A549 (cell line): ENCODE measurements at regions not wholly inside any gene's neighbourhood (a gene's known extent, or its start where the extent isn't known, plus 50 kb on each side); places are given as distances from the start of the nearest gene placed in this dataset.

Experiments used
- ATAC-seq, 2 experiments: fragments of 200-7000 bp in 1 of 2; fragments of >200 bp in 1 of 2; cut with Nextera tagmentation in 1 of 2; cut with Tn5 transposase in 1 of 2; 3 replicates each; pipeline versions ENCODE4 v1.8.0 to v1.9.1; 2018 to 2020; ENCODE audit warnings: mild to moderate bottlenecking in 1 of 2, moderate library complexity in 1 of 2
- CTCF ChIA-PET: fragments of 300-600 bp; sonication (Branson Sonifier 250); formaldehyde crosslinking; extraction: SDS; loops from one replicate; lab custom pipeline; 2021; ENCODE audit warnings: antibody characterized with exemption, inconsistent platforms; lab: Yijun Ruan, JAX
- POLR2A ChIA-PET: fragments of 350-600 bp; formaldehyde crosslinking; extraction: SDS; loops from one replicate; lab custom pipeline; 2021; ENCODE audit warnings: antibody characterized with exemption, inconsistent platforms; lab: Yijun Ruan, JAX
- DNase-seq, 2 experiments: peaks; one replicate each; pipeline versions ENCODE4 v3.0.0 to v3.0.0-alpha.2; 2011 to 2016; ENCODE audit warnings: low read depth in 1 of 2, low spot score in 1 of 2
- FAIRE-seq: peaks from 2 replicates; lab custom pipeline; 2011; peaks lifted over from hg19 to GRCh38; lab: Jason Lieb, UNC
- H3K27ac ChIP-seq, 2 experiments: fragments of >200 bp; sonication (Bioruptor Twin); formaldehyde crosslinking; 3 replicates each; pipeline ENCODE4 v1.5.1; 2016 to 2017
- H3K4me1 ChIP-seq: fragments of >200 bp; sonication (Bioruptor Twin); formaldehyde crosslinking; 3 replicates; pipeline ENCODE4 v1.6.1; 2016
- H3K4me2 ChIP-seq: fragments of >200 bp; sonication (Bioruptor Twin); formaldehyde crosslinking; 3 replicates; pipeline ENCODE4 v1.6.1; 2016
- H3K4me3 ChIP-seq: fragments of >200 bp; sonication (Bioruptor Twin); formaldehyde crosslinking; 3 replicates; pipeline ENCODE4 v1.5.1; 2016
- H3K9me3 ChIP-seq: fragments of >200 bp; sonication (Bioruptor Twin); formaldehyde crosslinking; 3 replicates; pipeline ENCODE4 v1.6.1; 2016
- ATOH8 ChIP-seq: fragments of 250-450 bp; sonication (Bioruptor Pico); IDR thresholded peaks from 2 replicates; pipeline ENCODE4 v1.5.0; 2020; ENCODE audit warnings: low read depth, mild to moderate bottlenecking, moderate library complexity
- CBX8 ChIP-seq: fragments of 200-600 bp; sonication (generic); IDR thresholded peaks from 2 replicates; pipeline ENCODE4 v1.6.1; 2016
- CTCF ChIP-seq: fragments of >200 bp; sonication (Bioruptor Twin); formaldehyde crosslinking; IDR thresholded peaks from 3 replicates; pipeline ENCODE4 v1.5.1; 2016
- EHF ChIP-seq: fragments of 250-450 bp; sonication (Bioruptor Pico); IDR thresholded peaks from 2 replicates; pipeline ENCODE4 v1.5.0; 2020; ENCODE audit warnings: mild to moderate bottlenecking
- ELK1 ChIP-seq: fragments of 150-350 bp; IDR thresholded peaks from 2 replicates; pipeline ENCODE4 v1.6.1; 2014; ENCODE audit warnings: low read depth, mild to moderate bottlenecking, low read length
- EP300 ChIP-seq, 2 experiments: fragments of >200 bp; sonication (Bioruptor Twin); formaldehyde crosslinking; IDR thresholded peaks; 2 replicates in 1 of 2; 3 replicates in 1 of 2; pipeline ENCODE4 v1.6.1; 2016 to 2017
- FOXS1 ChIP-seq: fragments of 250-450 bp; sonication (Bioruptor Pico); IDR thresholded peaks from 2 replicates; pipeline ENCODE4 v1.5.0; 2020; ENCODE audit warnings: mild to moderate bottlenecking, moderate library complexity
- HES2 ChIP-seq: fragments of >200 bp; sonication (Bioruptor Twin); formaldehyde crosslinking; IDR thresholded peaks from 2 replicates; pipeline ENCODE4 v1.6.1; 2016
- HMGXB4 ChIP-seq: fragments of 250-450 bp; sonication (Bioruptor Pico); IDR thresholded peaks from 2 replicates; pipeline ENCODE4 v1.5.0; 2021; ENCODE audit warnings: mild to moderate bottlenecking, moderate library complexity, borderline replicate concordance
- HOXA7 ChIP-seq: fragments of 250-450 bp; sonication (Bioruptor Pico); IDR thresholded peaks from 2 replicates; pipeline ENCODE4 v1.5.0; 2020; ENCODE audit warnings: mild to moderate bottlenecking, moderate library complexity
- HOXB13 ChIP-seq: fragments of 250-450 bp; sonication (Bioruptor Pico); IDR thresholded peaks from 2 replicates; pipeline ENCODE4 v1.5.0; 2020; ENCODE audit warnings: low read depth, mild to moderate bottlenecking, moderate library complexity
- JUN ChIP-seq, 2 experiments: fragments of >200 bp; sonication (Bioruptor Twin); formaldehyde crosslinking; IDR thresholded peaks; 2 replicates in 1 of 2; 3 replicates in 1 of 2; pipeline ENCODE4 v1.6.1; 2016 to 2017
- KDM1A ChIP-seq: fragments of 200-600 bp; sonication (generic); IDR thresholded peaks from 2 replicates; pipeline ENCODE4 v1.6.1; 2016; ENCODE audit warnings: low read depth, mild to moderate bottlenecking
- KDM5A ChIP-seq: fragments of 200-600 bp; sonication (generic); IDR thresholded peaks from 2 replicates; pipeline ENCODE4 v1.6.1; 2016; ENCODE audit warnings: antibody characterized with exemption, mild to moderate bottlenecking
- MAFK ChIP-seq: fragments of 450-650 bp; IDR thresholded peaks from 2 replicates; pipeline ENCODE4 v1.6.1; 2014; ENCODE audit not compliant: partially characterized antibody
- NFE2L2 ChIP-seq: fragments of 150-350 bp; conservative IDR thresholded peaks from 2 replicates; pipeline ENCODE4 v1.6.1; 2014; ENCODE audit warnings: low read length
- NR3C1 ChIP-seq: fragments of >200 bp; sonication (Bioruptor Twin); formaldehyde crosslinking; IDR thresholded peaks from 3 replicates; pipeline ENCODE4 v1.6.1; 2017
- PBX3 ChIP-seq: IDR thresholded peaks from 2 replicates; pipeline ENCODE4 v1.6.1; 2012
- PHF8 ChIP-seq: fragments of 200-600 bp; sonication (generic); IDR thresholded peaks from 2 replicates; pipeline ENCODE4 v1.6.1; 2016; ENCODE audit warnings: low read depth, mild to moderate bottlenecking, antibody characterized with exemption, moderate library complexity, borderline replicate concordance
- POLR2A ChIP-seq: IDR thresholded peaks from 2 replicates; pipeline ENCODE4 v1.6.1; 2012; ENCODE audit warnings: mild to moderate bottlenecking, low read length
- RAD21 ChIP-seq, 2 experiments: fragments of >200 bp in 1 of 2; sonication (Bioruptor Twin) in 1 of 2; formaldehyde crosslinking in 1 of 2; IDR thresholded peaks in 1 of 2; conservative IDR thresholded peaks in 1 of 2; 2 replicates in 1 of 2; 3 replicates in 1 of 2; pipeline ENCODE4 v1.6.1; 2012 to 2018; ENCODE audit warnings: inconsistent platforms in 1 of 2
- RCOR1 ChIP-seq: fragments of 150-350 bp; IDR thresholded peaks from 2 replicates; pipeline ENCODE4 v1.6.1; 2014; ENCODE audit warnings: antibody characterized with exemption, low read length, low read depth
- REST ChIP-seq: fragments of 200-600 bp; sonication (generic); IDR thresholded peaks from 2 replicates; pipeline ENCODE4 v1.6.1; 2016; ENCODE audit warnings: antibody characterized with exemption, mild to moderate bottlenecking, moderate library complexity
- TFCP2L1 ChIP-seq: fragments of 250-450 bp; sonication (Bioruptor Pico); IDR thresholded peaks from 2 replicates; pipeline ENCODE4 v1.5.0; 2021; ENCODE audit warnings: mild to moderate bottlenecking
- ZSCAN20 ChIP-seq: fragments of 250-450 bp; sonication (Bioruptor Pico); IDR thresholded peaks from 2 replicates; pipeline ENCODE4 v1.8.0; 2022; ENCODE audit warnings: mild to moderate bottlenecking, moderate library complexity
- WGBS: methylation state at CpG from one replicate; pipeline ENCODE4 v1.1.6; 2017; ENCODE audit errors: missing lambda C conversion rate; 5-methylcytosine and 5-hydroxymethylcytosine counted together

GRCh38 chr2:6167592-6168138, 475.5 kb downstream of the SOX11 start:
- no peak for ATAC-seq
- no peak for DNase-seq
- Histone ChIP-seq H3K27ac (no peak overlapping the region), H3K4me2 (no peak overlapping the region)
- WGBS: 45% methylated on average over 14 of the region's 14 CpGs
- FAIRE-seq: no peak
- TF ChIP-seq EHF (no peak), FOXS1 (no peak), POLR2A (no peak), HMGXB4 (no peak), RAD21 (conservative IDR thresholded peaks at IDR 0.05 in 1 of 2, IDR thresholded peaks at IDR 0.05 in 1 of 2) (no peak), HES2 (no peak), PBX3 (no peak), RCOR1 (no peak), HOXA7 (CRISPR knock-in tag) (no peak)
- TF ChIP-seq, all 56 proteins: peak for 0
- POLR2A ChIA-PET: no interaction called here
- Histone ChIP-seq H3K4me3 (no peak overlapping the region), H3K9me3 (no peaks in the 10 kb centered on the region), H3K4me1 (no peaks in the 10 kb centered on the region)
- CTCF ChIA-PET: no interaction called here

GRCh38 chr2:6168485-6168884, 476.3 kb downstream of the SOX11 start:
- DNase-seq: no peak
- Histone ChIP-seq H3K9me3 (no peaks in the 10 kb centered on the region), H3K4me3 (no peak overlapping the region), H3K4me1 (no peaks in the 10 kb centered on the region), H3K27ac (no peak overlapping the region), H3K4me2 (no peak overlapping the region)
- 6% methylated on average over 1 of the region's 1 CpG for WGBS
- ChIA-PET POLR2A (no interaction called here), CTCF (no interaction called here)
- TF ChIP-seq EP300 (IDR thresholded peaks at IDR 0.05): no peak
- TF ChIP-seq NFE2L2: no peak
- no peak for TF ChIP-seq ELK1
- TF ChIP-seq HES2: no peak
- no peak for TF ChIP-seq TFCP2L1 (CRISPR knock-in tag)
- no peak for TF ChIP-seq CTCF
- no peak for TF ChIP-seq ZSCAN20 (CRISPR knock-in tag)
- no peak for TF ChIP-seq CBX8
- no peak for TF ChIP-seq MAFK
- no peak for TF ChIP-seq JUN (IDR thresholded peaks at IDR 0.05)
- TF ChIP-seq RCOR1: no peak
- no peak for TF ChIP-seq REST
- no peak for TF ChIP-seq PHF8
- no peak for TF ChIP-seq KDM1A
- TF ChIP-seq ATOH8: no peak
- no peak for TF ChIP-seq NR3C1
- no peak for TF ChIP-seq PBX3
- no peak for TF ChIP-seq KDM5A
- no peak for TF ChIP-seq HOXB13 (CRISPR knock-in tag)
- no peak for FAIRE-seq
- ATAC-seq: no peak
